ENCODE measurements at regions not wholly inside any gene's neighbourhood (a gene's known extent, or its start where the extent isn't known, plus 50 kb on each side); places are given as distances from the start of the nearest gene placed in this dataset.

GRCh38 chr6:135121434-135121833, 59.7 kb upstream of the MYB start:
- no peak for DNase-seq (ENCODE audit: insufficient read length, low spot score, missing footprints)
- H3K4me3 ChIP-seq (ENCODE audit: insufficient read depth, low read length): no peak overlapping the region
- no peaks in the 10 kb centered on the region for H3K9me3 ChIP-seq (ENCODE audit: low read depth, low read length)
- no peaks in the 10 kb centered on the region for H4K20me1 ChIP-seq (ENCODE audit: insufficient read depth, low read length)
- H2AFZ ChIP-seq (ENCODE audit: low read length): no peak overlapping the region
- H3K4me2 ChIP-seq (ENCODE audit: insufficient read depth, low read length): no peak overlapping the region
- H3K36me3 ChIP-seq (ENCODE audit: insufficient read depth, low read length): no peaks in the 10 kb centered on the region
- H3K79me2 ChIP-seq (ENCODE audit: insufficient read depth, low read length): no peaks in the 10 kb centered on the region
- no peak overlapping the region for H3K27ac ChIP-seq (ENCODE audit: low read depth, low read length)
- no peaks in the 10 kb centered on the region for H3K4me1 ChIP-seq (ENCODE audit: insufficient read depth, low read length)
- peaks cover 57% of the 10 kb centered on the region for H3K27me3 ChIP-seq (ENCODE audit: insufficient read depth, low read length)
- TF ChIP-seq, protein P1, sequence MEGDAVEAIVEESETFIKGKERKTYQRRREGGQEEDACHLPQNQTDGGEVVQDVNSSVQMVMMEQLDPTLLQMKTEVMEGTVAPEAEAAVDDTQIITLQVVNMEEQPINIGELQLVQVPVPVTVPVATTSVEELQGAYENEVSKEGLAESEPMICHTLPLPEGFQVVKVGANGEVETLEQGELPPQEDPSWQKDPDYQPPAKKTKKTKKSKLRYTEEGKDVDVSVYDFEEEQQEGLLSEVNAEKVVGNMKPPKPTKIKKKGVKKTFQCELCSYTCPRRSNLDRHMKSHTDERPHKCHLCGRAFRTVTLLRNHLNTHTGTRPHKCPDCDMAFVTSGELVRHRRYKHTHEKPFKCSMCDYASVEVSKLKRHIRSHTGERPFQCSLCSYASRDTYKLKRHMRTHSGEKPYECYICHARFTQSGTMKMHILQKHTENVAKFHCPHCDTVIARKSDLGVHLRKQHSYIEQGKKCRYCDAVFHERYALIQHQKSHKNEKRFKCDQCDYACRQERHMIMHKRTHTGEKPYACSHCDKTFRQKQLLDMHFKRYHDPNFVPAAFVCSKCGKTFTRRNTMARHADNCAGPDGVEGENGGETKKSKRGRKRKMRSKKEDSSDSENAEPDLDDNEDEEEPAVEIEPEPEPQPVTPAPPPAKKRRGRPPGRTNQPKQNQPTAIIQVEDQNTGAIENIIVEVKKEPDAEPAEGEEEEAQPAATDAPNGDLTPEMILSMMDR (IDR thresholded peaks at IDR 0.05; ENCODE audit: extremely low read depth, low read depth, low read length): no peak

GRCh38 chr6:135118134-135118730, 62.9 kb upstream of the MYB start:
- Histone ChIP-seq H3K4me3 (ENCODE audit: insufficient read depth, low read length) (no peak overlapping the region), H3K27ac (ENCODE audit: low read depth, low read length) (no peak overlapping the region), H3K27me3 (ENCODE audit: insufficient read depth, low read length) (peaks cover 58% of the 10 kb centered on the region), H4K20me1 (ENCODE audit: insufficient read depth, low read length) (no peaks in the 10 kb centered on the region), H2AFZ (ENCODE audit: low read length) (no peak overlapping the region), H3K36me3 (ENCODE audit: insufficient read depth, low read length) (no peaks in the 10 kb centered on the region), H3K4me1 (ENCODE audit: insufficient read depth, low read length) (no peaks in the 10 kb centered on the region), H3K9me3 (ENCODE audit: low read depth, low read length) (no peaks in the 10 kb centered on the region), H3K4me2 (ENCODE audit: insufficient read depth, low read length) (no peak overlapping the region), H3K79me2 (ENCODE audit: insufficient read depth, low read length) (no peaks in the 10 kb centered on the region)
- TF ChIP-seq, protein P1 (IDR thresholded peaks at IDR 0.05; ENCODE audit: extremely low read depth, low read depth, low read length): no peak
- DNase-seq (ENCODE audit: insufficient read length, low spot score, missing footprints): no peak

GRCh38 chr6:135117413-135117968, 62.9 kb upstream of the HBS1L start:
- peaks cover 53% of the 10 kb centered on the region for H3K27me3 ChIP-seq (ENCODE audit: insufficient read depth, low read length)
- H3K36me3 ChIP-seq (ENCODE audit: insufficient read depth, low read length): no peaks in the 10 kb centered on the region
- no peak for DNase-seq (ENCODE audit: insufficient read length, low spot score, missing footprints)
- TF ChIP-seq, protein P1 (IDR thresholded peaks at IDR 0.05; ENCODE audit: extremely low read depth, low read depth, low read length): no peak
- no peaks in the 10 kb centered on the region for H4K20me1 ChIP-seq (ENCODE audit: insufficient read depth, low read length)
- H3K9me3 ChIP-seq (ENCODE audit: low read depth, low read length): no peaks in the 10 kb centered on the region
- H3K27ac ChIP-seq (ENCODE audit: low read depth, low read length): no peak overlapping the region
- no peaks in the 10 kb centered on the region for H3K79me2 ChIP-seq (ENCODE audit: insufficient read depth, low read length)
- H3K4me2 ChIP-seq (ENCODE audit: insufficient read depth, low read length): no peak overlapping the region
- H3K4me3 ChIP-seq (ENCODE audit: insufficient read depth, low read length): no peak overlapping the region
- H3K4me1 ChIP-seq (ENCODE audit: insufficient read depth, low read length): no peaks in the 10 kb centered on the region
- no peak overlapping the region for H2AFZ ChIP-seq (ENCODE audit: low read length)

DNA sequence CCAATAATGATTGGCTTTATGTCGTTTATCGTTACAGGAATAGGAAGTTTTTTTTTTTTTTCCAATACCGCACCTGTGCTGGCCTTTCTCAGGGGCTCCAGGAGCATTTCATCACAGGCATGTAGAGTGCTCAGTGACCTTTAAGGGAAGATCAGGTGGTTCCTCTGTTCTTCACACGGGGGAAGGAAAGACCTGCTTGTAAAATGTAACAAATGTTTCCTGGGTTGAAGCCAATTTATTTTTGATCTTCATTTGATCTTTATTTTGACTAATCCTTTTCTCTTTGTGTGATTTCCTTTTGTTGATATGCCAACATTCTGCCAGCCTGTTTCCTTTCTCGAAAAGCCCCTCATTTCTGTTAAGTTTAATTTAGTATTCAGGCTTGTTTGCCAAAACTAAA, 61.9 kb upstream of the HBS1L start:
- no peak overlapping the region for H3K4me2 ChIP-seq (ENCODE audit: insufficient read depth, low read length)
- H3K36me3 ChIP-seq (ENCODE audit: insufficient read depth, low read length): no peaks in the 10 kb centered on the region
- no peak overlapping the region for H2AFZ ChIP-seq (ENCODE audit: low read length)
- H3K4me1 ChIP-seq (ENCODE audit: insufficient read depth, low read length): no peaks in the 10 kb centered on the region
- no peak overlapping the region for H3K27ac ChIP-seq (ENCODE audit: low read depth, low read length)
- DNase-seq (ENCODE audit: insufficient read length, low spot score, missing footprints): no peak
- no peaks in the 10 kb centered on the region for H3K9me3 ChIP-seq (ENCODE audit: low read depth, low read length)
- H3K79me2 ChIP-seq (ENCODE audit: insufficient read depth, low read length): no peaks in the 10 kb centered on the region
- H4K20me1 ChIP-seq (ENCODE audit: insufficient read depth, low read length): no peaks in the 10 kb centered on the region
- peaks cover 50% of the 10 kb centered on the region for H3K27me3 ChIP-seq (ENCODE audit: insufficient read depth, low read length)
- TF ChIP-seq, protein P1 (IDR thresholded peaks at IDR 0.05; ENCODE audit: extremely low read depth, low read depth, low read length): no peak
- H3K4me3 ChIP-seq (ENCODE audit: insufficient read depth, low read length): no peak overlapping the region
